Endothelial cell of umbilical vein (primary cell): ENCODE measurements at regions not wholly inside any gene's neighbourhood (a gene's known extent, or its start where the extent isn't known, plus 50 kb on each side); places are given as distances from the start of the nearest gene placed in this dataset.
A peak's percentile ranks its signal among the peaks of the same experiment; 100 is the strongest.

Source experiments
- BruUV-seq: library from RNA; stranded (reverse); fragments of 400-500 nt; replicated peaks from 2 replicates; lab custom pipeline; 2021; lab: Mats Ljungman, UMichigan
- CTCF ChIA-PET: fragments of 300-600, 350-600 bp; sonication (Branson Sonifier 250); formaldehyde crosslinking; loops from one replicate; lab custom pipeline; 2021; ENCODE audit warnings: antibody characterized with exemption, inconsistent platforms; lab: Charles Lee
- POLR2A ChIA-PET: fragments of 300-600, 350-600 bp; sonication (Branson Sonifier 250); formaldehyde crosslinking; loops from one replicate; lab custom pipeline; 2021; ENCODE audit warnings: antibody characterized with exemption, inconsistent platforms; lab: Charles Lee
- DNase-seq: peaks from one replicate; pipeline ENCODE4 v3.0.0-alpha.2; 2011; ENCODE audit warnings: low read depth, low spot score
- FAIRE-seq: peaks from 2 replicates; lab custom pipeline; 2011; peaks lifted over from hg19 to GRCh38; lab: Jason Lieb, UNC
- H2AFZ ChIP-seq: 2 replicates; pipeline ENCODE4 v1.6.0; 2012; ENCODE audit warnings: low read depth, low read length, control low read depth, inconsistent platforms
- H3K27ac ChIP-seq: 2 replicates; pipeline ENCODE4 v1.5.1; 2011; ENCODE audit warnings: low read depth, mild to moderate bottlenecking, control low read depth, low read length, moderate library complexity; ENCODE audit not compliant: insufficient read depth
- H3K27me3 ChIP-seq, 2 experiments: 2 replicates each; pipeline versions ENCODE4 v1.6.0 to v1.6.1; 2011; ENCODE audit warnings: low read length in 2 of 2, mixed read lengths in 1 of 2; ENCODE audit not compliant: control insufficient read depth in 2 of 2, insufficient read depth in 2 of 2
- H3K36me3 ChIP-seq, 2 experiments: 2 replicates in 1 of 2; 3 replicates in 1 of 2; pipeline ENCODE4 v1.5.1; 2011; ENCODE audit warnings: low read length in 2 of 2, mild to moderate bottlenecking in 1 of 2, moderate library complexity in 1 of 2; ENCODE audit not compliant: control insufficient read depth in 2 of 2, insufficient read depth in 2 of 2; ENCODE audit errors: extremely low read depth in 1 of 2
- H3K4me1 ChIP-seq: 3 replicates; pipeline ENCODE4 v1.5.1; 2011; ENCODE audit warnings: mild to moderate bottlenecking, low read length; ENCODE audit not compliant: control insufficient read depth, insufficient read depth; ENCODE audit errors: extremely low read depth
- H3K4me2 ChIP-seq: 2 replicates; pipeline ENCODE4 v1.6.1; 2011; ENCODE audit warnings: low read length, control low read depth, mixed read lengths; ENCODE audit not compliant: insufficient read depth
- H3K4me3 ChIP-seq, 3 experiments: fragments of 200-600 bp in 1 of 3; sonication (generic), shearing (Covaris generic) in 1 of 3; replicated peaks in 1 of 3; 2 replicates each; pipeline ENCODE4 v1.5.1; 2011 to 2016; ENCODE audit warnings: control low read depth in 3 of 3, low read length in 3 of 3, mild to moderate bottlenecking in 2 of 3, inconsistent platforms in 1 of 3, low read depth in 1 of 3, moderate library complexity in 1 of 3; ENCODE audit not compliant: insufficient read depth in 1 of 3
- H3K79me2 ChIP-seq: 2 replicates; pipeline ENCODE4 v1.6.0; 2012; ENCODE audit warnings: low read length, inconsistent platforms; ENCODE audit not compliant: control insufficient read depth, insufficient read depth
- H3K9ac ChIP-seq: replicated peaks from 2 replicates; pipeline ENCODE3; 2011; ENCODE audit warnings: low read length, control low read depth; ENCODE audit not compliant: insufficient read depth; ENCODE audit errors: extremely low read depth
- H3K9me1 ChIP-seq: replicated peaks from 3 replicates; pipeline ENCODE4 v1.6.0; 2011; ENCODE audit warnings: mild to moderate bottlenecking, low read length; ENCODE audit not compliant: control insufficient read depth, insufficient read depth; ENCODE audit errors: extremely low read depth
- H3K9me3 ChIP-seq: replicated peaks from 2 replicates; pipeline ENCODE4 v1.5.1; 2012; ENCODE audit warnings: low read length, inconsistent platforms; ENCODE audit not compliant: control insufficient read depth, insufficient read depth
- H4K20me1 ChIP-seq: replicated peaks from 2 replicates; pipeline ENCODE3; 2011; ENCODE audit warnings: mild to moderate bottlenecking, low read length; ENCODE audit not compliant: control insufficient read depth, insufficient read depth; ENCODE audit errors: extremely low read depth
- CTCF ChIP-seq, 2 donors: IDR thresholded peaks; 1 replicate in 1 of 2; 2 replicates in 1 of 2; pipeline ENCODE4 v1.5.1; 2011; ENCODE audit warnings: low read length in 2 of 2, mild to moderate bottlenecking in 2 of 2, moderate library complexity in 2 of 2, control low read depth in 1 of 2, inconsistent platforms in 1 of 2, low read depth in 1 of 2; ENCODE audit not compliant: insufficient read depth in 1 of 2; ENCODE audit errors: extremely low read depth in 1 of 2
- FOS ChIP-seq: IDR thresholded peaks from 2 replicates; pipeline ENCODE4 v1.6.1; 2011; ENCODE audit warnings: mild to moderate bottlenecking, low read length, moderate library complexity, borderline replicate concordance; ENCODE audit not compliant: insufficient read depth
- GATA2 ChIP-seq: IDR thresholded peaks from 2 replicates; pipeline ENCODE4 v1.7.0; 2011; ENCODE audit warnings: low read depth, mild to moderate bottlenecking, moderate library complexity, mixed read lengths, low read length; ENCODE audit not compliant: insufficient read length, insufficient read depth
- JUN ChIP-seq: IDR thresholded peaks from 2 replicates; pipeline ENCODE4 v1.6.1; 2011; ENCODE audit warnings: borderline replicate concordance, low read depth; ENCODE audit not compliant: insufficient read length, insufficient read depth
- MYC ChIP-seq: IDR thresholded peaks from one replicate; pipeline ENCODE4 v1.6.1; 2011; ENCODE audit warnings: mild to moderate bottlenecking, low read depth, low read length
- POLR2A ChIP-seq: IDR thresholded peaks from 2 replicates; pipeline ENCODE4 v1.6.1; 2012; ENCODE audit warnings: low read depth, mild to moderate bottlenecking, control low read depth, low read length
- POLR2AphosphoS5 ChIP-seq: IDR thresholded peaks from 2 replicates; pipeline ENCODE4 v1.6.1; 2012; ENCODE audit warnings: low read depth, mild to moderate bottlenecking, control low read depth, low read length, moderate library complexity; ENCODE audit not compliant: insufficient read depth
- dilution Hi-C: fragments of 300-500 bp; cut with MboI; formaldehyde crosslinking; loops from one replicate; pipeline ENCODE4 v1.15.0; 2019; ENCODE audit warnings: low sequenced_read_pairs; ENCODE audit not compliant: extremely low pct_ligation_motif_present
- intact Hi-C: fragments of 100-400 bp; cut with micrococcal nuclease; formaldehyde crosslinking; loops from one replicate; pipeline ENCODE4 v1.10.0; 2022
- TF ChIP-seq, protein P1 (sequence below): IDR thresholded peaks from 2 replicates; pipeline ENCODE4 v1.6.1; 2011; ENCODE audit not compliant: insufficient read depth, insufficient read length

DNA sequence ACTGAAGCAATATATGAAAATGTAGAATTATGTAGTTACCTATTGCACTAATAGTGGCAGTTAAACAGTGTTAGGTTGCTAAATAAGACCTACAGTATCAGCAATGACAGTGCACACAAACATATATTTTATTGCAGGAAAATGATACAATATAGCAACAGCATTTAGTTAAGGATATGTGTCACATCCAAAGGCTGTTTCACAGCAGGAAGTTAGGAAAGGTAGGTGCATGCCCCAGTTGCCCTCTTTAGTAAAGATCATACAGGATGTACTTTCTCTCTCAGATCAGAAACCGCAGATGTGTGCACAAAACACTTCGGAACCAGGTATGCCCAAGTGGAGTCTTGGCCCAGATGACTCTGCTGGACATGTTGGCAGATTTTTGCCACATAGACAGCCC is 444.1 kb downstream of the XIRP2 start:
- Histone ChIP-seq H3K4me3 (no peak overlapping the region), H2AFZ (no peak overlapping the region), H4K20me1 (no peaks in the 10 kb centered on the region), H3K4me1 (no peaks in the 10 kb centered on the region), H3K27me3 (no peaks in the 10 kb centered on the region), H3K4me2 (no peak overlapping the region), H3K79me2 (no peaks in the 10 kb centered on the region), H3K27ac (no peak overlapping the region), H3K9me1 (no peaks in the 10 kb centered on the region), H3K9me3 (no peaks in the 10 kb centered on the region), H3K36me3 (no peaks in the 10 kb centered on the region), H3K9ac (no peak overlapping the region)
- TF ChIP-seq CTCF (IDR thresholded peaks at IDR 0.05; ENCODE audit: extremely low read depth in 1 of 2, insufficient read depth in 1 of 2, low read depth in 1 of 2, low read length in 2 of 2) (no peak), GATA2 (peak; percentile 58), POLR2AphosphoS5 (no peak), MYC (no peak), JUN (no peak), POLR2A (no peak), FOS (peak; percentile 63)
- TF ChIP-seq, protein P1, sequence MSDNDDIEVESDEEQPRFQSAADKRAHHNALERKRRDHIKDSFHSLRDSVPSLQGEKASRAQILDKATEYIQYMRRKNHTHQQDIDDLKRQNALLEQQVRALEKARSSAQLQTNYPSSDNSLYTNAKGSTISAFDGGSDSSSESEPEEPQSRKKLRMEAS = no peak
- intact Hi-C loops = no loop called here
- ChIA-PET POLR2A (no interaction called here), CTCF (interaction anchor here (1.7 kb wide), 1 partner anchor 787 kb away, joined by 4 read pairs; no protein-coding TSS in a partner anchor)
- no TSS peak for BruUV-seq
- FAIRE-seq = no peak
- dilution Hi-C loops = no loop called here
- DNase-seq = peak; percentile 5
